ENCODE measurements at regions not wholly inside any gene's neighbourhood (a gene's known extent, or its start where the extent isn't known, plus 50 kb on each side); places are given as distances from the start of the nearest gene placed in this dataset.

DNA sequence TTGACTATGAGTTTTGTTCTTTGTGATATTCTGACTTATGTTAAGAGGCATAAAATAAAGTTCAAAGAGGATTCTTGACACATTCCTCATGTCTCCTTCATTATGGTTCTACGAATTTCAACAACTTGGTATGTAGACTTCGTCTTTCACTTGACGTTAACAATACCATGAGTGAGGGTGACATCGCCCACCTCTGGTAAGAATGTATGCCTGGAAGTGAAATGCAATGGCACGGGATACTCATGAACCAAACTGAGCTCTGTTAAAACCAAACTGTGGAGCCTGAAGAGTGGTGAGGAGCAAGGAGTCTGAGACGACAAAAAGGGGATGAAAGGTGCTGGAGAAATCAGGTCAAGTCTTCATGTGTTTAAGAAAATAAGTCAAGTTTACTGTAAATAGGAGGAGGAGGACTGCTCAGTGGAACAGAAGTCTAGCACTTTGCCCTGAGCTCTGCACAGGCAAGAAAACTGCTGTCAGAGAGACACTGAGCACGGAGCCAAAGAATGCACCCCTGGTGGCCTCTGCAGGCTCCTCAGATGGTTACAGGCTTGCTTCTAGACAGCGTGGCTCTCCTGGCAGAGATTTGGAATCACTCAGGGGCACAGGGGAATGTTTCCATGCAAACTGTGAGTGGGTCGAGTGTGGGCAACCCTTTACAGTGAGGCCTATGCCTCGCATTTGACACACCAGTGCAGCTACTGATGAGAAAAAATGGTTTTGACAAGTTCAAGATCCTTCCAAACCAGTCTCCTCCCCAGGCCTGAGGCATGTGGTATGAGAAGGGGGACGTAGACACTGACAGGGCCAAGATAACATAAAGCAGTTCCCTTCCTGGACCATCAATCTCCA, 470.1 kb downstream of the IRX1 start:
- no peak for DNase-seq
- Histone ChIP-seq H3K9me3 (no peaks in the 10 kb centered on the region), H3K4me1 (no peaks in the 10 kb centered on the region), H3K36me3 (no peaks in the 10 kb centered on the region), H3K27ac (no peak overlapping the region), H3K27me3 (no peaks in the 10 kb centered on the region), H3K9ac (ENCODE audit: low read depth in 2 of 2, low read length in 2 of 2) (no peak overlapping the region), H3K4me3 (no peak overlapping the region)
- no peak for TF ChIP-seq CTCF (IDR thresholded peaks at IDR 0.05)
- intact Hi-C loops (cut with DNase I) = no loop called here

- no peak for DNase-seq
- Histone ChIP-seq H3K9ac (ENCODE audit: low read depth in 2 of 2, low read length in 2 of 2) (no peak overlapping the region), H3K36me3 (no peaks in the 10 kb centered on the region), H3K27me3 (no peaks in the 10 kb centered on the region), H3K4me3 (no peak overlapping the region), H3K27ac (no peak overlapping the region), H3K4me1 (no peaks in the 10 kb centered on the region), H3K9me3 (no peaks in the 10 kb centered on the region)
- no peak for TF ChIP-seq CTCF (IDR thresholded peaks at IDR 0.05)
- intact Hi-C loops (cut with DNase I) = no loop called here
These were observed 472.5 kb downstream of the IRX1 start for GRCh38 chr5:4068171-4068570.

GRCh38 chr5:4078544-4078943, 482.9 kb downstream of the IRX1 start:
- intact Hi-C loops (cut with DNase I) = no loop called here
- H3K36me3 ChIP-seq = no peaks in the 10 kb centered on the region
- no peak overlapping the region for H3K9ac ChIP-seq (ENCODE audit: low read depth in 2 of 2, low read length in 2 of 2)
- no peak overlapping the region for H3K27ac ChIP-seq
- H3K27me3 ChIP-seq = no peaks in the 10 kb centered on the region
- no peaks in the 10 kb centered on the region for H3K4me1 ChIP-seq
- H3K4me3 ChIP-seq = no peak overlapping the region
- H3K9me3 ChIP-seq = no peaks in the 10 kb centered on the region
- TF ChIP-seq CTCF (IDR thresholded peaks at IDR 0.05) = no peak
- DNase-seq = no peak

GRCh38 chr5:4079831-4080230, 484.2 kb downstream of the IRX1 start:
- no peaks in the 10 kb centered on the region for H3K27me3 ChIP-seq
- DNase-seq = no peak
- no peaks in the 10 kb centered on the region for H3K4me1 ChIP-seq
- H3K9ac ChIP-seq (ENCODE audit: low read depth in 2 of 2, low read length in 2 of 2) = no peak overlapping the region
- no peak overlapping the region for H3K27ac ChIP-seq
- no peaks in the 10 kb centered on the region for H3K9me3 ChIP-seq
- no peak overlapping the region for H3K4me3 ChIP-seq
- H3K36me3 ChIP-seq = no peaks in the 10 kb centered on the region
- intact Hi-C loops (cut with DNase I) = no loop called here
- TF ChIP-seq CTCF (IDR thresholded peaks at IDR 0.05) = no peak

DNA sequence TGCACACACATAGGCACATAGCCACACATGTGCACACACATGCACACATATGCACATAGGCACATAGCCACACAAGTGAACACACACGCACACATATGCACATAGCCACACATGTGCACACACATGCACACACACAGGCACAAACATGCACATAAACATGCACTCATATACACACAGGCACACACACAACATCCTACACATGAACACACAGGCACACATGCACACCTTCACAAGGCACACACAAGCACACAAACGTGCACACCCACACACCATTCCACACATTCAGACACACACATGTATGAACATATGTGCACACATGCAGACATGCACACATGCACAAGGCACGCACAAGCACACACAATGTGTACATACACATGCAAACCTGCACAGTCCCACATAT, 484.7 kb downstream of the IRX1 start:
- H3K36me3 ChIP-seq = no peaks in the 10 kb centered on the region
- no peak overlapping the region for H3K9ac ChIP-seq (ENCODE audit: low read depth in 2 of 2, low read length in 2 of 2)
- no peak for DNase-seq
- H3K4me3 ChIP-seq = no peak overlapping the region
- intact Hi-C loops (cut with DNase I) = no loop called here
- H3K27me3 ChIP-seq = no peaks in the 10 kb centered on the region
- no peaks in the 10 kb centered on the region for H3K4me1 ChIP-seq
- H3K9me3 ChIP-seq = no peaks in the 10 kb centered on the region
- no peak overlapping the region for H3K27ac ChIP-seq
- TF ChIP-seq CTCF (IDR thresholded peaks at IDR 0.05) = no peak

Data from colonic mucosa (tissue), 4 donors.